CD14-positive monocyte (primary cell): ENCODE measurements at regions not wholly inside any gene's neighbourhood (a gene's known extent, or its start where the extent isn't known, plus 50 kb on each side); places are given as distances from the start of the nearest gene placed in this dataset.

Experiments
- DNase-seq, 3 donors: peaks; one replicate each; pipeline ENCODE4 v3.0.0-alpha.2; 2011 to 2022
- H2AFZ ChIP-seq: 2 replicates; pipeline ENCODE4 v1.6.0; 2012; ENCODE audit warnings: mild to moderate bottlenecking, low read depth, low read length, inconsistent platforms; ENCODE audit not compliant: insufficient read depth, poor library complexity, severe bottlenecking
- H3K27ac ChIP-seq, 2 donors: 1 replicate in 1 of 2; 2 replicates in 1 of 2; pipeline ENCODE4 v1.5.1; 2012 to 2013; ENCODE audit warnings: low read length in 2 of 2, control low read depth in 1 of 2, inconsistent platforms in 1 of 2, low read depth in 1 of 2, mild to moderate bottlenecking in 1 of 2
- H3K27me3 ChIP-seq, 2 donors: one replicate each; pipeline versions ENCODE4 v1.6.0 to v1.6.1; 2011 to 2013; ENCODE audit warnings: low read length in 2 of 2; ENCODE audit not compliant: control insufficient read depth in 2 of 2, insufficient read depth in 2 of 2
- H3K36me3 ChIP-seq, 2 donors: replicated peaks in 1 of 2; 1 replicate in 1 of 2; 2 replicates in 1 of 2; pipeline versions ENCODE4 v1.5.1 to v1.6.1; 2012 to 2013; ENCODE audit warnings: low read length in 2 of 2, control low read depth in 1 of 2, inconsistent platforms in 1 of 2, mild to moderate bottlenecking in 1 of 2; ENCODE audit not compliant: insufficient read depth in 2 of 2, control insufficient read depth in 1 of 2
- H3K4me1 ChIP-seq, 2 donors: 1 replicate in 1 of 2; 2 replicates in 1 of 2; pipeline versions ENCODE4 v1.5.1 to v1.6.1; 2012 to 2013; ENCODE audit warnings: low read length in 2 of 2, control low read depth in 1 of 2, inconsistent platforms in 1 of 2, mild to moderate bottlenecking in 1 of 2, moderate library complexity in 1 of 2; ENCODE audit not compliant: insufficient read depth in 2 of 2, control insufficient read depth in 1 of 2
- H3K4me2 ChIP-seq: replicated peaks from 2 replicates; pipeline ENCODE3; 2012; ENCODE audit warnings: low read length, moderate library complexity, mild to moderate bottlenecking; ENCODE audit not compliant: poor library complexity, severe bottlenecking; ENCODE audit errors: extremely low read depth
- H3K4me3 ChIP-seq, 3 experiments: fragments of 200-600 bp in 1 of 3; sonication (generic) in 1 of 3; replicated peaks in 1 of 3; 1 replicate in 2 of 3; 2 replicates in 1 of 3; pipeline ENCODE4 v1.5.1; 2011 to 2013; ENCODE audit warnings: low read length in 3 of 3, mild to moderate bottlenecking in 3 of 3, control low read depth in 2 of 3, low read depth in 2 of 3, inconsistent platforms in 1 of 3, moderate library complexity in 1 of 3
- H3K79me2 ChIP-seq: 2 replicates; pipeline ENCODE4 v1.6.0; 2012; ENCODE audit warnings: mild to moderate bottlenecking, control low read depth, inconsistent platforms, low read length, moderate library complexity; ENCODE audit not compliant: insufficient read depth
- H3K9ac ChIP-seq: 2 replicates; pipeline ENCODE4 v1.6.0; 2017; ENCODE audit warnings: low read length, mild to moderate bottlenecking; ENCODE audit not compliant: insufficient read depth, poor library complexity, severe bottlenecking
- H3K9me3 ChIP-seq, 2 donors: replicated peaks in 1 of 2; 1 replicate in 1 of 2; 2 replicates in 1 of 2; pipeline versions ENCODE4 v1.5.1 to v1.6.1; 2012 to 2013; ENCODE audit warnings: low read length in 2 of 2, control low read depth in 1 of 2; ENCODE audit not compliant: control insufficient read depth in 1 of 2, insufficient read depth in 1 of 2
- H4K20me1 ChIP-seq: 2 replicates; pipeline ENCODE4 v1.6.0; 2012; ENCODE audit warnings: mild to moderate bottlenecking, low read length, control low read depth, moderate library complexity; ENCODE audit not compliant: insufficient read depth
- H3K27ac Mint-ChIP-seq, 7 donors: one replicate each; pipeline ENCODE4 v1.8.0; 2020; ENCODE audit warnings: mild to moderate bottlenecking in 7 of 7, mixed read lengths in 7 of 7, moderate library complexity in 6 of 7, inconsistent platforms in 2 of 7
- H3K27me3 Mint-ChIP-seq, 3 donors: one replicate each; pipeline ENCODE4 v1.8.0; 2021 to 2022; ENCODE audit warnings: low read depth in 3 of 3, mild to moderate bottlenecking in 3 of 3, mixed read lengths in 3 of 3, moderate library complexity in 3 of 3, inconsistent platforms in 1 of 3
- H3K36me3 Mint-ChIP-seq, 2 donors: one replicate each; pipeline ENCODE4 v1.8.0; 2020; ENCODE audit warnings: mixed read lengths in 2 of 2, inconsistent platforms in 1 of 2, mild to moderate bottlenecking in 1 of 2
- H3K4me1 Mint-ChIP-seq: one replicate; pipeline ENCODE4 v1.8.0; 2020; ENCODE audit warnings: mild to moderate bottlenecking, mixed read lengths
- H3K4me3 Mint-ChIP-seq, 2 donors: one replicate each; pipeline ENCODE4 v1.8.0; 2020; ENCODE audit warnings: mild to moderate bottlenecking in 2 of 2, mixed read lengths in 2 of 2, moderate library complexity in 1 of 2
- H3K9me3 Mint-ChIP-seq, 7 donors: one replicate each; pipeline ENCODE4 v1.8.0; 2020 to 2022; ENCODE audit warnings: mixed read lengths in 7 of 7, mild to moderate bottlenecking in 6 of 7, moderate library complexity in 6 of 7, inconsistent platforms in 2 of 7
- CTCF ChIP-seq: fragments of 200-600 bp; IDR thresholded peaks from one replicate; pipeline ENCODE4 v1.8.0; 2022; ENCODE audit warnings: antibody characterized with exemption, mild to moderate bottlenecking
- WGBS: methylation state at CpG from one replicate; pipeline ENCODE4 v1.1.5; 2013; ENCODE audit warnings: missing lambda C conversion rate; ENCODE audit not compliant: insufficient coverage; 5-methylcytosine and 5-hydroxymethylcytosine counted together
- intact Hi-C, 2 donors: fragments of 100-400 bp; cut with micrococcal nuclease; formaldehyde crosslinking; loops; one replicate each; pipeline versions ENCODE4 v1.15.0 to v1.15.1; 2023

GRCh38 chr16:47872225-47872624, 283.6 kb downstream of the ABCC12 start:
- peaks cover 0 to 16% (median 3%) of the 10 kb centered on the region in 7 donors for H3K9me3 Mint-ChIP-seq
- H3K36me3 ChIP-seq = no peaks in the 10 kb centered on the region
- no peak overlapping the region for H3K9ac ChIP-seq
- H3K27me3 ChIP-seq = no peaks in the 10 kb centered on the region
- H3K36me3 Mint-ChIP-seq = no peaks in the 10 kb centered on the region
- TF ChIP-seq CTCF = no peak
- no peak overlapping the region for H3K4me3 ChIP-seq
- peaks cover 0 to 7% of the 10 kb centered on the region in 2 donors for H3K9me3 ChIP-seq
- H3K4me1 ChIP-seq = no peaks in the 10 kb centered on the region
- H3K79me2 ChIP-seq = no peaks in the 10 kb centered on the region
- H3K27me3 Mint-ChIP-seq = peaks cover 0 to 3% (median 0%) of the 10 kb centered on the region in 3 donors
- intact Hi-C loops = no loop called here
- H3K4me3 Mint-ChIP-seq = no peak overlapping the region
- H2AFZ ChIP-seq = no peak overlapping the region
- no peak overlapping the region for H3K27ac ChIP-seq
- no peak overlapping the region for H3K27ac Mint-ChIP-seq
- H4K20me1 ChIP-seq = no peaks in the 10 kb centered on the region
- H3K4me2 ChIP-seq = no peak overlapping the region
- H3K4me1 Mint-ChIP-seq = no peaks in the 10 kb centered on the region
- WGBS = 83% methylated on average over 1 of the region's 3 CpGs
- no peak for DNase-seq

DNA sequence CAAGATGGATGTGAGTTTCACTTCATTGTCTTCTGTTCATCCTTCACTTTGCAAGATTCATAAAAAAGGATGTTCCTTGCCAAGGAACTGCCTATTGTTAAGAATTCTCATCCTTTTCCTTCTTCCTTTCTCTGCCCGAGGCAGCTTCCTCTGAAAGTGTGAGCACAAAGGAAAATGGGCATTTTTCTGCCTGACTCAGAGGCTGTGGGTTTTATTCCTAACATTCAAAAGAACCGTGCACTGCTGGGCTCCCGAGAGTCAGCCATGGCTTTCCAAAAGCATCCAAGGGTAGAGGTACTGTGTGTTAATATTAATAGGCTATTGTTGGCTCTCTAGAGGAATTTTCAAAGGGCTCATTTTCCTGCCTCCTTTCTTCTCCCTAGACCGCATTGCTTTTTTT, 289.4 kb downstream of the ABCC12 start:
- Mint-ChIP-seq H3K27ac (no peak overlapping the region), H3K27me3 (no peaks in the 10 kb centered on the region), H3K36me3 (no peaks in the 10 kb centered on the region), H3K4me3 (no peak overlapping the region), H3K9me3 (peaks cover 0 to 25% (median 4%) of the 10 kb centered on the region in 7 donors), H3K4me1 (no peaks in the 10 kb centered on the region)
- H3K4me3 ChIP-seq = no peak overlapping the region
- H3K9ac ChIP-seq = no peak overlapping the region
- H3K4me2 ChIP-seq = no peak overlapping the region
- no peak overlapping the region for H2AFZ ChIP-seq
- no peaks in the 10 kb centered on the region for H3K4me1 ChIP-seq
- no peaks in the 10 kb centered on the region for H3K79me2 ChIP-seq
- intact Hi-C loops = no loop called here
- no peak for DNase-seq
- peaks cover 0 to 4% of the 10 kb centered on the region in 2 donors for H3K9me3 ChIP-seq
- H3K27ac ChIP-seq = no peak overlapping the region
- no peaks in the 10 kb centered on the region for H3K27me3 ChIP-seq
- TF ChIP-seq CTCF = no peak
- no peaks in the 10 kb centered on the region for H4K20me1 ChIP-seq
- no peaks in the 10 kb centered on the region for H3K36me3 ChIP-seq
- no CpG with 5 or more reads among the region's 4 CpGs for WGBS
